ENCODE measurements at regions not wholly inside any gene's neighbourhood (a gene's known extent, or its start where the extent isn't known, plus 50 kb on each side); places are given as distances from the start of the nearest gene placed in this dataset.

- Mint-ChIP-seq H3K4me3 (no peak overlapping the region), H3K27me3 (no peaks in the 10 kb centered on the region), H3K4me1 (no peaks in the 10 kb centered on the region), H3K27ac (no peak overlapping the region), H3K36me3 (peaks cover 2% of the 10 kb centered on the region), H3K9me3 (peaks cover under 1 to 9% (median 7%) of the 10 kb centered on the region in 3 donors)
Measured at GRCh38 chr5:167230414-167230813, 1061.0 kb upstream of the WWC1 start.

GRCh38 chr5:167232675-167233311, 1058.7 kb upstream of the WWC1 start:
- H3K9me3 Mint-ChIP-seq: peaks cover 3 to 10% (median 3%) of the 10 kb centered on the region in 3 donors
- H3K36me3 Mint-ChIP-seq: peaks cover 2% of the 10 kb centered on the region
- H3K27me3 Mint-ChIP-seq: no peaks in the 10 kb centered on the region
- H3K27ac Mint-ChIP-seq: no peak overlapping the region
- H3K4me3 Mint-ChIP-seq: no peak overlapping the region
- no peaks in the 10 kb centered on the region for H3K4me1 Mint-ChIP-seq

GRCh38 chr5:167233507-167234220, 1057.8 kb upstream of the WWC1 start:
- H3K36me3 Mint-ChIP-seq: peaks cover 2% of the 10 kb centered on the region
- no peak overlapping the region for H3K4me3 Mint-ChIP-seq
- no peak overlapping the region for H3K27ac Mint-ChIP-seq
- peaks cover 0 to 10% (median 5%) of the 10 kb centered on the region in 3 donors for H3K9me3 Mint-ChIP-seq
- no peaks in the 10 kb centered on the region for H3K27me3 Mint-ChIP-seq
- H3K4me1 Mint-ChIP-seq: no peaks in the 10 kb centered on the region

GRCh38 chr5:167241436-167242067, 1049.9 kb upstream of the WWC1 start:
- no peaks in the 10 kb centered on the region for H3K4me1 Mint-ChIP-seq
- H3K9me3 Mint-ChIP-seq: peaks cover 3 to 14% (median 7%) of the 10 kb centered on the region in 3 donors
- no peaks in the 10 kb centered on the region for H3K27me3 Mint-ChIP-seq
- H3K27ac Mint-ChIP-seq: no peak overlapping the region
- H3K36me3 Mint-ChIP-seq: no peaks in the 10 kb centered on the region
- H3K4me3 Mint-ChIP-seq: no peak overlapping the region

- Mint-ChIP-seq H3K9me3 (peaks cover 3 to 14% (median 7%) of the 10 kb centered on the region in 3 donors), H3K4me1 (no peaks in the 10 kb centered on the region), H3K27me3 (no peaks in the 10 kb centered on the region), H3K27ac (no peak overlapping the region), H3K4me3 (no peak overlapping the region), H3K36me3 (no peaks in the 10 kb centered on the region)
Measured at GRCh38 chr5:167242701-167243100, 1048.7 kb upstream of the WWC1 start.

GRCh38 chr5:167243463-167243862, 1048.0 kb upstream of the WWC1 start:
- Mint-ChIP-seq H3K4me3 (no peak overlapping the region), H3K27me3 (no peaks in the 10 kb centered on the region), H3K9me3 (peaks cover 3 to 14% (median 6%) of the 10 kb centered on the region in 3 donors), H3K36me3 (no peaks in the 10 kb centered on the region), H3K27ac (no peak overlapping the region), H3K4me1 (no peaks in the 10 kb centered on the region)

GRCh38 chr5:167244583-167244982, 1046.9 kb upstream of the WWC1 start:
- peaks cover 3 to 10% (median 5%) of the 10 kb centered on the region in 3 donors for H3K9me3 Mint-ChIP-seq
- no peaks in the 10 kb centered on the region for H3K27me3 Mint-ChIP-seq
- H3K36me3 Mint-ChIP-seq: no peaks in the 10 kb centered on the region
- no peak overlapping the region for H3K27ac Mint-ChIP-seq
- H3K4me3 Mint-ChIP-seq: no peak overlapping the region
- H3K4me1 Mint-ChIP-seq: no peaks in the 10 kb centered on the region

- no peak overlapping the region for H3K27ac Mint-ChIP-seq
- H3K27me3 Mint-ChIP-seq: no peaks in the 10 kb centered on the region
- no peak overlapping the region for H3K4me3 Mint-ChIP-seq
- H3K36me3 Mint-ChIP-seq: no peaks in the 10 kb centered on the region
- peaks cover 3 to 9% (median 5%) of the 10 kb centered on the region in 3 donors for H3K9me3 Mint-ChIP-seq
- H3K4me1 Mint-ChIP-seq: no peaks in the 10 kb centered on the region
Measured at GRCh38 chr5:167245868-167246267, 1045.6 kb upstream of the WWC1 start.

GRCh38 chr5:167247816-167248215, 1043.6 kb upstream of the WWC1 start:
- no peaks in the 10 kb centered on the region for H3K36me3 Mint-ChIP-seq
- no peaks in the 10 kb centered on the region for H3K9me3 Mint-ChIP-seq
- H3K27ac Mint-ChIP-seq: no peak overlapping the region
- no peak overlapping the region for H3K4me3 Mint-ChIP-seq
- no peaks in the 10 kb centered on the region for H3K4me1 Mint-ChIP-seq
- no peaks in the 10 kb centered on the region for H3K27me3 Mint-ChIP-seq

GRCh38 chr5:167248257-167248656, 1043.2 kb upstream of the WWC1 start:
- Mint-ChIP-seq H3K36me3 (no peaks in the 10 kb centered on the region), H3K4me3 (no peak overlapping the region)

GRCh38 chr5:167250996-167251395, 1040.4 kb upstream of the WWC1 start:
- Mint-ChIP-seq H3K36me3 (no peaks in the 10 kb centered on the region), H3K9me3 (peaks cover 0 to 5% (median 0%) of the 10 kb centered on the region in 3 donors), H3K4me3 (no peak overlapping the region), H3K4me1 (no peaks in the 10 kb centered on the region), H3K27me3 (no peaks in the 10 kb centered on the region), H3K27ac (no peak overlapping the region)

More at GRCh38 chr5:167248257-167248656, 1043.2 kb upstream of the WWC1 start:
- Mint-ChIP-seq H3K4me1 (no peaks in the 10 kb centered on the region), H3K27me3 (no peaks in the 10 kb centered on the region), H3K9me3 (no peaks in the 10 kb centered on the region), H3K27ac (no peak overlapping the region)

- Mint-ChIP-seq H3K9me3 (peaks cover 0 to 5% (median 0%) of the 10 kb centered on the region in 3 donors), H3K36me3 (no peaks in the 10 kb centered on the region), H3K4me3 (no peak overlapping the region)
Measured at GRCh38 chr5:167254132-167254531, 1037.3 kb upstream of the WWC1 start.

GRCh38 chr5:167255926-167256325, 1035.5 kb upstream of the WWC1 start:
- no peaks in the 10 kb centered on the region for H3K27me3 Mint-ChIP-seq
- no peaks in the 10 kb centered on the region for H3K4me1 Mint-ChIP-seq
- no peak overlapping the region for H3K4me3 Mint-ChIP-seq
- H3K27ac Mint-ChIP-seq: no peak overlapping the region
- H3K9me3 Mint-ChIP-seq: peaks cover 0 to 5% (median 4%) of the 10 kb centered on the region in 3 donors
- no peaks in the 10 kb centered on the region for H3K36me3 Mint-ChIP-seq

More at GRCh38 chr5:167254132-167254531, 1037.3 kb upstream of the WWC1 start:
- Mint-ChIP-seq H3K27me3 (no peaks in the 10 kb centered on the region), H3K4me1 (no peaks in the 10 kb centered on the region), H3K27ac (no peak overlapping the region)

GRCh38 chr5:167259806-167260205, 1031.6 kb upstream of the WWC1 start:
- H3K9me3 Mint-ChIP-seq: peaks cover 0 to 7% (median 0%) of the 10 kb centered on the region in 3 donors
- no peaks in the 10 kb centered on the region for H3K4me1 Mint-ChIP-seq
- H3K36me3 Mint-ChIP-seq: no peaks in the 10 kb centered on the region
- H3K27me3 Mint-ChIP-seq: no peaks in the 10 kb centered on the region
- H3K27ac Mint-ChIP-seq: no peak overlapping the region
- no peak overlapping the region for H3K4me3 Mint-ChIP-seq

GRCh38 chr5:167261309-167262100, 1029.9 kb upstream of the WWC1 start:
- H3K27me3 Mint-ChIP-seq: no peaks in the 10 kb centered on the region
- no peaks in the 10 kb centered on the region for H3K36me3 Mint-ChIP-seq
- H3K27ac Mint-ChIP-seq: no peak overlapping the region
- peaks cover 0 to 7% (median 0%) of the 10 kb centered on the region in 3 donors for H3K9me3 Mint-ChIP-seq
- H3K4me3 Mint-ChIP-seq: no peak overlapping the region
- H3K4me1 Mint-ChIP-seq: no peaks in the 10 kb centered on the region

Data from IgD-negative memory B cell (primary cell).